Activated T-helper 2 cell treated with anti-CD3 and anti-CD28 coated beads, Interferon-gamma antibody, Interleukin-2, Interleukin-4, amounts not matched to agents 10 μg/mL and 5 μg/mL and 100 μg/mL, durations not matched to agents 14 hours and 24 hours and 36 hours (primary cell): ENCODE measurements at regions not wholly inside any gene's neighbourhood (a gene's known extent, or its start where the extent isn't known, plus 50 kb on each side); places are given as distances from the start of the nearest gene placed in this dataset.

Source experiments
- DNase-seq: peaks from one replicate; pipeline ENCODE4 v3.0.0; 2021; ENCODE audit warnings: low spot score
- H3K27ac Mint-ChIP-seq: one replicate; pipeline ENCODE4 v1.8.0; 2021; ENCODE audit warnings: mixed read lengths
- H3K27me3 Mint-ChIP-seq: one replicate; pipeline ENCODE4 v1.8.0; 2021; ENCODE audit warnings: low read depth, mixed read lengths
- H3K36me3 Mint-ChIP-seq: one replicate; pipeline ENCODE4 v1.8.0; 2021; ENCODE audit warnings: low read depth, mixed read lengths
- H3K4me1 Mint-ChIP-seq: one replicate; pipeline ENCODE4 v1.8.0; 2021; ENCODE audit warnings: low read depth, mixed read lengths
- H3K4me3 Mint-ChIP-seq: one replicate; pipeline ENCODE4 v1.8.0; 2021; ENCODE audit warnings: low read depth, mild to moderate bottlenecking, moderate library complexity, mixed read lengths
- H3K9me3 Mint-ChIP-seq: one replicate; pipeline ENCODE4 v1.8.0; 2021; ENCODE audit warnings: mixed read lengths
- intact Hi-C: fragments of 100-400 bp; cut with micrococcal nuclease; formaldehyde crosslinking; loops from one replicate; pipeline ENCODE4 v1.15.1; 2023

DNA sequence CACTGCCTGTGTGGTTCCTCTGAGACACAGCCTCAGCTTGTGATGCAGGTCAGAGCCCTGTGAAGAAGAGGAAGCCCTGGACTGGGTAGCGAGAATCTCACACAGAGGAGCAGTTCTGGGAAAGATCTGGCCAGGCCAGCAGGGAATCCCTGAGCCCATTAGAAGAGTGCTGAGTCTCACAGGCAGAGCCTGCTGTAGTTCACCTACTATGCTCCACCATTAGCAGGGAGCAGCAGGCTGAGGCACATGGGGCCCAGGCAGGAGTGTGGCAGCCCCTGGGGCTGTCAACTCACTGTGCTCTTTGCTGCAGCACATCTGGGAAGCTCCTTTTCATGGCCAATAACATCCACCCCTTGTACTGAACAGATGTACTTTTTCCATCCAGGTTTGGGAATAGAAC is 146.8 kb upstream of the B3GAT2 start:
- DNase-seq, result no peak
- Mint-ChIP-seq H3K27ac (no peak overlapping the region), H3K36me3 (no peaks in the 10 kb centered on the region), H3K27me3 (no peaks in the 10 kb centered on the region), H3K9me3 (no peaks in the 10 kb centered on the region), H3K4me1 (no peaks in the 10 kb centered on the region), H3K4me3 (no peak overlapping the region)
- intact Hi-C loops, result no loop called here

DNA sequence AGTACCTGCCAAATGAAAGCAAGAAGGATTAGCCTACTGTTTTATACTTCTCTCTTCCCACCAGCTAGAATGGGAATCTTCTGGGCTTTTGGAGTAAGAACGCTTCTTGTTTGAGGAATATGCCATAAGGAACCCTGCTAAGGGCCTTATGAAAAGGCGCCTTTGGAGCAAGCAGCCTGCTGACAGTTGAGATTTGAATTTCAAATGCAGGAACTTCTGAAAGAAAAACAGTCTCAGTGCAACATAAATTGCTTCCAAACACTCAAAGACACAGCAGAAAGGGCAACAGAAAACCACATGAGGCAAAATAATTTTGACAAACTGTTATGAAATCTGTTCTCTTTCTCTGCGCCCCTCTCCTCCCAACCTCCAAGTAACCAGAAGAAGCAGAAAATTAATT is 149.4 kb upstream of the B3GAT2 start:
- intact Hi-C loops, result no loop called here
- DNase-seq, result no peak
- Mint-ChIP-seq H3K36me3 (no peaks in the 10 kb centered on the region), H3K27ac (no peak overlapping the region), H3K27me3 (no peaks in the 10 kb centered on the region), H3K9me3 (no peaks in the 10 kb centered on the region), H3K4me3 (no peak overlapping the region), H3K4me1 (no peaks in the 10 kb centered on the region)

DNA sequence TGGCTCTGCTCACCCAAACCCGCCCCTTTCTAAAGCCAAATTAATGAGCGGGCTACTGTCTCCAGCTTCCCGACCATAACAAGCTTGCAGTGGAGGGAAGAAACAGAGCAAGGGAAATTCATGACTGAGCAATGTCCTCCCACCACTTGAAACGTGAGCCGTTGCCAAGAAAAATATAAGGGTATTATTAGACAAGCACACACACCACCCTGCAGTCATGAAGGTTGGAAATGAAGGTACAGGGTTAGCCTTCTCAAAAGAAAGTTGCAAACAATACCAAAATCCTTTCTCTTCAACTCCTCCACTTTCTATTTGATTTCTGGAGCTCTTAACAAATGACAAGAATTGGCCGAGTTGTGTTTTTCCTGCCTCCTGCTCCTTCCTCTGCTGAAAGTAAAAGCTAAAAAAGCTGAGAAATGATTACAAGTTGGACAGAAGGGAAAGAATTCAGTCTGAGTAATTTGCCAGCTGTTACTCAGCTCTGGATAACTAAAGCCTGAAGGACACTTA is 151.1 kb upstream of the B3GAT2 start:
- Mint-ChIP-seq H3K4me3 (no peak overlapping the region), H3K9me3 (no peaks in the 10 kb centered on the region), H3K4me1 (no peaks in the 10 kb centered on the region), H3K27ac (no peak overlapping the region), H3K36me3 (no peaks in the 10 kb centered on the region), H3K27me3 (no peaks in the 10 kb centered on the region)
- no peak for DNase-seq
- intact Hi-C loops, result no loop called here

DNA sequence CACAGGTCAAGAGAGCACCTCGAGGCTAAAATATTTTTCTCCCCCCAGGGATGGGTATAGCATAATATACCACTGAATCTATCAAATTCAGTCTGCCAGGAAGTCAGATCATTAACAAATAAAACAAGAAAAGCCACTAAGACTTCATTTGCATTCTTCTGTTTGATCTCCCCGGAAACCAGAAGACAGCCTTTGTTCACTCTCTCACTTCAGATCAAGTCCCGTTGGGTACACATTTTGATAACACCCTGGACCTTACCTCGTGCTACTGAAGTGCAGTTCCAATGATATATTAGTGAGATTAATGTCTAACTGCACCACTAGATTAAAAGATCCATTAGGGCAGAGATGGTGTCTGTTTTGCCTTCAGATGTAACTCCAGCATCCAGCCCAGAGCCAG is 157.7 kb upstream of the B3GAT2 start:
- no peak overlapping the region for H3K27ac Mint-ChIP-seq
- no peaks in the 10 kb centered on the region for H3K36me3 Mint-ChIP-seq
- no peaks in the 10 kb centered on the region for H3K9me3 Mint-ChIP-seq
- no peaks in the 10 kb centered on the region for H3K27me3 Mint-ChIP-seq
- no peaks in the 10 kb centered on the region for H3K4me1 Mint-ChIP-seq
- no peak overlapping the region for H3K4me3 Mint-ChIP-seq
- intact Hi-C loops, result no loop called here
- no peak for DNase-seq

DNA sequence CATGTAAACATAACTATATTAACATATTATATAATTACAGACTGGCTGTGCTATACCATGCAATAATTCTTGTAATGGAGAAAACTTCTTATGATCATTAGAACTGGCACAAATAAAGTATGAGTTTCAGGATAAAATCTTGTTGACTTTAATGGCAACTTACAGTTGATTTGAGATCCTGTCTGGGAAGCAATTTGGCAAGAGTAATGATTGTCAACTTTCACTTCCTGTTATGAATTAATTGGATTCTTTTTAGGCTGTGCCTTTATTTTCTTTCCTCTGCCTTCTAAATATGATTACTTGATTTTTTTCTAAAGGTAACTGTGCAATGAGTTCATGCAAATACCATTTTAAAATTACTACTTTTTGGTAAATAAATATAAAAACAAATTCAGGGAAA is 158.1 kb upstream of the B3GAT2 start:
- Mint-ChIP-seq H3K9me3 (no peaks in the 10 kb centered on the region), H3K4me1 (no peaks in the 10 kb centered on the region), H3K4me3 (no peak overlapping the region), H3K27me3 (no peaks in the 10 kb centered on the region), H3K36me3 (no peaks in the 10 kb centered on the region), H3K27ac (no peak overlapping the region)
- intact Hi-C loops, result no loop called here
- no peak for DNase-seq

DNA sequence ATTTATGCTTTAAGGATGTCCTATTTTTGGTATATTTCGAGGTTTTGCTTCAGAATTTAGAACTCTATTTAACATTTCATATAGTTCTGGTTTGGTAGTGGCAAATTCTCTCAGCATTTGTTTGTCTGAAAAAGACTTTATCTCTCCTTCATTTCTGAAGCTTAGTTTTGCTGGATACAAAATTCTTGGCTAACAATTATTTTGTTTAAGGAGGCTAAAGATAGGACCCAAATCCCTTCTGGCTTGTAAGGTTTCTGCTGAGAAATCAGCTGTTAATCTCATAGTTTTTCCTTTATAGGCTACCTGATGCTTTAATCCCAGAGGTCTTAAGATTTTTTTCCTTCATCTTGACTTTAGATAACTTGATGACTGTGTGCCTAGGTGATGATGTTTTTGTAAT is 162.7 kb upstream of the B3GAT2 start:
- Mint-ChIP-seq H3K4me1 (no peaks in the 10 kb centered on the region), H3K27me3 (no peaks in the 10 kb centered on the region), H3K4me3 (no peak overlapping the region), H3K27ac (no peak overlapping the region), H3K9me3 (no peaks in the 10 kb centered on the region), H3K36me3 (no peaks in the 10 kb centered on the region)
- no peak for DNase-seq
- intact Hi-C loops, result no loop called here

DNA sequence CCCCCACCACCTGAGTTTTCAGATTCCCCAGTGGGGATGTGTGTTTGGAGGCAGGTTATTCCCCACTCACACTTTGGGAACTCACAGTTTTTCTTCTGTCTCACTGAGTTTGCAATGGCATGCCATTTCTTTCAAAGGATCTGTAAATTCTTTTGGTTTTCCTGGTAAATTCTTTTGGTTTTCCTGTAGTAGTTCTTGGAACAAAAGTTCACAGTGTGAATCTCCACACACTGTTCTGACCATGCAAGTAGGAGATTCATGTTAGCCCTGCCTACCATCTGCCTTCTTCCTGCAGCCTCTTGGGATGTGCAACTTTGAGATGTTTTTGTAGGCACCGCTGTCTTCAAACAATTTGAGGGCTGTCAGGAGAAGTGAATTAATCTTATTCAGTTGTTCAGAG is 165.6 kb upstream of the OGFRL1 start:
- no peak for DNase-seq
- Mint-ChIP-seq H3K4me3 (no peak overlapping the region), H3K27ac (no peak overlapping the region), H3K36me3 (no peaks in the 10 kb centered on the region), H3K27me3 (no peaks in the 10 kb centered on the region), H3K9me3 (no peaks in the 10 kb centered on the region), H3K4me1 (no peaks in the 10 kb centered on the region)
- intact Hi-C loops, result no loop called here

DNA sequence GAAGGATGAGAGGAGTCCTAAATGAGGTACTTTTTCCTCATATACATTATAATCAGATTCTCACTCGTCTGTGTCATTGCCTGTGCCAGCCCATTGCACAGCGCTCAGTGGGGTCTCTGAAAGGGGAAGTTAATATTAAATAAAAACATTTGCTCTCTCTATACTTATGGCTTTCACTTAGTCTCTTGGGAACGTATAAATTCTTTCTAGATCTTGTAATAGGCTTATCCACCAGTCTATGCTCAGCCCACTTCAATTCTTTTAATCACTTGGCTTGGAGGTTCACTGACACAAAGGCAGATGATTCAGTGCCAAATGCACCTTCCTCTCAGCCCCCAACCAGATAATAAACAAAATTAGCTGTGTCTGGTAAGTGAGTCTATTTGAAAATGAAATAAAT is 164.3 kb upstream of the OGFRL1 start:
- Mint-ChIP-seq H3K4me1 (no peaks in the 10 kb centered on the region), H3K27ac (no peak overlapping the region), H3K36me3 (no peaks in the 10 kb centered on the region), H3K27me3 (no peaks in the 10 kb centered on the region), H3K4me3 (no peak overlapping the region), H3K9me3 (no peaks in the 10 kb centered on the region)
- no peak for DNase-seq
- intact Hi-C loops, result no loop called here

DNA sequence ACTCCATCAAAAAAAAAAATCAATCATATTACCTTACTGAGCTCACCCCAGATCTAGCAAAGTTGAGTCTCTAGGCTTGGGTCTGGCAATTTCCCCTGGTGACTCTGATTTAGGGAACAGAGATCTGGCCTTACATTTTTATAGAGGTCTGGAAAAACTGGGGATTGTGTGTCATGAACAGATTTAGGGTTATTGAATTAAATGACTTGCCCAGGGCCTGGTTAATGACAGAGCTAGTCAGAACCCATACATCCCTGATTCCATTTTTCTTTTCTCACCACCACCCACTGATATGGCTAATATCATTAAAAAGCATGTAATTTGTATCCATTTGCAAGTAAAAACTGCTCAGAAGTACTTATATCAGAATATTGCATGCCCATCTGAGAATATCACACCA is 163.4 kb upstream of the OGFRL1 start:
- no peaks in the 10 kb centered on the region for H3K36me3 Mint-ChIP-seq

DNA sequence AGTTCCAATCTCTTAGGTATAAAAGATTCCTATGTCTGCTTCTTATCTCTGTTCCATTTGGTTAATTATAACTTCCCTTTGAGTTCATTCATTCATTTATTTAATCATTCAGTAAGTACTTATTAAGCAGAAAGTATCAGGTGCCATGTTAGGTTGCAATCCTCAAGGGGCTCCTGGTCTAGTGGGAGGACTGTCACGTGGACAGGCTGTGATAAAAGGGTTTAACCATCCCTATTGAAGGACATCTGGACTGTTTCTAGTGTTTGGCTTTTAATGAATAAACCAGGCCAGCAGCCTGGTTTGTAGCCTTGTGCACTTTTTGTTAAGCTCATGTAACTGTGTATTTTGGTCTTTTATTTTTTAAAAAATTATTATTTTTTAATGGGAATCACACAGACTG is 162.1 kb upstream of the OGFRL1 start:
- Mint-ChIP-seq H3K36me3 (no peaks in the 10 kb centered on the region), H3K27me3 (no peaks in the 10 kb centered on the region), H3K27ac (no peak overlapping the region), H3K9me3 (no peaks in the 10 kb centered on the region), H3K4me3 (no peak overlapping the region), H3K4me1 (no peaks in the 10 kb centered on the region)
- intact Hi-C loops, result no loop called here
- no peak for DNase-seq

More for the DNA sequence above, 163.4 kb upstream of the OGFRL1 start:
- Mint-ChIP-seq H3K9me3 (no peaks in the 10 kb centered on the region), H3K4me3 (no peak overlapping the region), H3K27ac (no peak overlapping the region), H3K27me3 (no peaks in the 10 kb centered on the region), H3K4me1 (no peaks in the 10 kb centered on the region)
- intact Hi-C loops, result no loop called here
- DNase-seq, result no peak

DNA sequence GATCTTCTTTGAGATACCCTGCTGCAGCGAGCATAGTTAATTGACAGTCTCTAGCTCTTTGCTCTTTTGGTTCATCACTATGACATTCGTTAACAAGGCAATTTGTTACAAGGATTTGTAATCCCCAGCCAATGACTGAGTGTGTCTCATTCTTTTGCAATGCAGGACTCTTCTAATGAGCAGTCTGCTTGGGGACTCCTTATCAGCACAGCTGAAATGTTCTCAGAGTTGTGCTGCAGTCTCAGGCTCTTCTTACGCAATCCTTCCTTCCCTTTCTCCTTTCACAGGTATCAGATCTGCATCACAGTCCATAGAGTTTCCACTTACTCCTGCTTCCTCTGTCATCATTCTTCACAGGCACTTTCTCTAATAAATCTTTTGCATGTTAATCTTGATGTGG is 161.2 kb upstream of the OGFRL1 start:
- DNase-seq, result no peak
- intact Hi-C loops, result no loop called here
- Mint-ChIP-seq H3K4me1 (no peaks in the 10 kb centered on the region), H3K36me3 (no peaks in the 10 kb centered on the region), H3K4me3 (no peak overlapping the region), H3K9me3 (no peaks in the 10 kb centered on the region), H3K27me3 (no peaks in the 10 kb centered on the region), H3K27ac (no peak overlapping the region)

DNA sequence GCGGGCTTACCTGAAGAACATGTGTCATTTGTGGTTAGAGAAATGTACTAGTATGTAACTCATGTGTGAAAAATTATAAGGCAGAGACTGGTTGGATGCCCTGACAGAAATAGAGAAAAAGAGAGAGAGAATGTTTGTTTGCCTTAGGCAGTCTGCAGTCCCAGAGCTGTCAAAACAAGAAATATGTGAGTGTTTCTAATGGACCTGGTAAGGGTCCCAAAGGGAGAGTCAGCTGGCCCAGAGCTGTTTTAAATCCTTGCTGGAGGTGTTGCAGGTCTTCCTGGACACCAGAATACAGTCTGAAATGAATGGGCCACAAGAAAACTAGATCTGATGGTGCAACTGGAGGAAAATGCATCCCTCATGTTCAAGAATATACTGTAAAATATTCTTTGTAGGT is 158.3 kb upstream of the OGFRL1 start:
- Mint-ChIP-seq H3K27me3 (no peaks in the 10 kb centered on the region), H3K4me3 (no peak overlapping the region), H3K36me3 (no peaks in the 10 kb centered on the region), H3K9me3 (no peaks in the 10 kb centered on the region), H3K4me1 (no peaks in the 10 kb centered on the region), H3K27ac (no peak overlapping the region)
- intact Hi-C loops, result no loop called here
- DNase-seq, result no peak

DNA sequence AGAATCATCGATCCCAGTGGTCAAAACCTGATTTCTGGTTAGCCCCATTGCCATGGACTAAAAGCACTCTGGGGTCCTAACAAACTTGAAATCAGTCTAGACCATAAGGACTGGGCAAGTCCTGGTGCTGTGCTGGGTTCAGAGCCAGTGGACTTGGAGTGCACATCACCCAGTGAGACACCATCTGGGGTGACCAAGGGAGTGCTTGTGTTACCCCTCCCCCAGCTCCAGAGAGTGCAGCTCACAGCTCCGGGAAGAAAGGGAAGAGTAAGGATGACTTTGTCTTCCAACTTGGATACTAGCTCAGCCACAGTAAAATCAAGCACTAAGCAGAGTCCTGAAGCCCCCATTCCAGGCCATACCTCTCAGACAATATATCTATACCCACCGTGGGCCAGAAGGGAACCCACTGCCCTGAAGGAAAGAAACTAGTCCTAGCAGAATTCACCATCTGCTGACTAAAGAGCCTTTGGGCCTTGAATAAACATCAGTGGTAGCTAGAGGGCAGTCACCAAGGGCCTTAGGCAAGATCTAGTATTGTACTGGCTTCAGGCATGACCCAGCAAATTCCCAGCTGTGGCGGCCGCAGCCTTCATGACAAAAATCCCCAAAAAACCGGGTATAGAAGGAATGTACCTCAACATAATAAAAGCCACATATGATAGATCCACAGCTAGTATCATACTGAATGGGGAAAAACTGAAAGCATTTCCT is 153.5 kb upstream of the OGFRL1 start:
- H3K4me3 Mint-ChIP-seq, result no peak overlapping the region
- no peak overlapping the region for H3K27ac Mint-ChIP-seq
- DNase-seq, result no peak
- no peaks in the 10 kb centered on the region for H3K4me1 Mint-ChIP-seq
- H3K36me3 Mint-ChIP-seq, result no peaks in the 10 kb centered on the region
- no peaks in the 10 kb centered on the region for H3K27me3 Mint-ChIP-seq
- H3K9me3 Mint-ChIP-seq, result no peaks in the 10 kb centered on the region
- intact Hi-C loops, result no loop called here

DNA sequence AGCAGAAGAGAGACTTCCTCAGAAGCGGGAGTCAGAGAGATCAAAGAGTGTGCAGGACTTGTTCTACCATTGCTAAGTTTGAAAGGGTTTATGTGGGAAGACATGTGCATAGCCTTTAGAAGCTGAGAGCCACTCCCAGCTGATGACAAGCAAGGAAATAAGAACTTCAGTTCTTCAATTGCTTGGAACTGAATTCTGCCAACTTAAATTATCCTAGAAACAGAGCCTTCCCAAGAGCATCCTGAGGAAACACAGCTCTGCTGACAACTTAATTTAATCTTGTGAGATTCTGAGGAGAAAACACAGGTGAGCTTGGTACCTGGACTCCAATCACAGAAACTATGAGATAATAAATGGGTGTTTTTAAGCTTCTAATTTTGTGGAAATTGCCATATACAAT is 150.6 kb upstream of the OGFRL1 start:
- no peak overlapping the region for H3K4me3 Mint-ChIP-seq
- intact Hi-C loops, result no loop called here

More for the DNA sequence above, 150.6 kb upstream of the OGFRL1 start:
- no peaks in the 10 kb centered on the region for H3K27me3 Mint-ChIP-seq
- H3K4me1 Mint-ChIP-seq, result no peaks in the 10 kb centered on the region
- peaks cover 3% of the 10 kb centered on the region for H3K9me3 Mint-ChIP-seq
- H3K36me3 Mint-ChIP-seq, result no peaks in the 10 kb centered on the region
- DNase-seq, result no peak
- H3K27ac Mint-ChIP-seq, result no peak overlapping the region
